Stimulated activated naive CD8-positive, alpha-beta T cell treated with anti-CD3 and anti-CD28 coated beads, Interleukin-15, Interleukin-2, amounts not matched to agents 100 U/mL and 50 U/mL, for 24 hours (primary cell): ENCODE measurements at regions not wholly inside any gene's neighbourhood (a gene's known extent, or its start where the extent isn't known, plus 50 kb on each side); places are given as distances from the start of the nearest gene placed in this dataset.

Experiments
- ATAC-seq: fragments of 150-1000 bp; cut with Tn5 transposase; one replicate; pipeline ENCODE4 v1.10.0; 2021
- DNase-seq: peaks from one replicate; pipeline ENCODE4 v3.0.0; 2021

GRCh38 chr17:72342627-72343527 lies 222.1 kb downstream of the SOX9 start:
- DNase-seq: no peak
- ATAC-seq: no peak

- DNase-seq: no peak
- ATAC-seq: no peak
Observed at GRCh38 chr17:72343911-72344310, 223.1 kb downstream of the SOX9 start.

GRCh38 chr17:72344613-72345012 lies 223.8 kb downstream of the SOX9 start:
- ATAC-seq: no peak
- no peak for DNase-seq

GRCh38 chr17:72345088-72345487 lies 224.3 kb downstream of the SOX9 start:
- no peak for DNase-seq
- ATAC-seq: no peak

GRCh38 chr17:72345536-72345935 lies 224.7 kb downstream of the SOX9 start:
- no peak for ATAC-seq
- no peak for DNase-seq

GRCh38 chr17:72346306-72346705 lies 225.5 kb downstream of the SOX9 start:
- ATAC-seq (no peak), DNase-seq (no peak)

GRCh38 chr17:72349011-72349410 lies 228.2 kb downstream of the SOX9 start:
- ATAC-seq (no peak), DNase-seq (no peak)

GRCh38 chr17:72349491-72349995 lies 228.7 kb downstream of the SOX9 start:
- no peak for DNase-seq
- no peak for ATAC-seq

- DNase-seq (no peak), ATAC-seq (no peak)
Observed at GRCh38 chr17:72350073-72350472, 229.3 kb downstream of the SOX9 start.

GRCh38 chr17:72351365-72351764 lies 230.5 kb downstream of the SOX9 start:
- DNase-seq (no peak), ATAC-seq (no peak)

- no peak for ATAC-seq
- no peak for DNase-seq
Observed at GRCh38 chr17:72351884-72352346, 231.1 kb downstream of the SOX9 start.

- DNase-seq: no peak
- no peak for ATAC-seq
Observed at GRCh38 chr17:72353502-72353901, 232.7 kb downstream of the SOX9 start.

- ATAC-seq (no peak), DNase-seq (no peak)
Observed at GRCh38 chr17:72354071-72354470, 233.3 kb downstream of the SOX9 start.

GRCh38 chr17:72357764-72358365 lies 237.0 kb downstream of the SOX9 start:
- no peak for ATAC-seq
- DNase-seq: no peak

GRCh38 chr17:72358465-72358864 lies 237.6 kb downstream of the SOX9 start:
- ATAC-seq: no peak
- no peak for DNase-seq

GRCh38 chr17:72359274-72359673 lies 238.5 kb downstream of the SOX9 start:
- ATAC-seq (no peak), DNase-seq (no peak)

- ATAC-seq: no peak
Observed at GRCh38 chr17:72359811-72360210, 239.0 kb downstream of the SOX9 start.

GRCh38 chr17:72360386-72360940 lies 239.6 kb downstream of the SOX9 start:
- no peak for ATAC-seq
- DNase-seq: no peak

More at GRCh38 chr17:72359811-72360210, 239.0 kb downstream of the SOX9 start:
- DNase-seq: no peak

GRCh38 chr17:72361892-72362291 lies 241.1 kb downstream of the SOX9 start:
- no peak for DNase-seq
- no peak for ATAC-seq

- DNase-seq (no peak), ATAC-seq (no peak)
Observed at GRCh38 chr17:72362376-72363088, 241.7 kb downstream of the SOX9 start.

- ATAC-seq (no peak), DNase-seq (no peak)
Observed at GRCh38 chr17:72363089-72363610, 242.3 kb downstream of the SOX9 start.

- ATAC-seq: no peak
- DNase-seq: no peak
Observed at GRCh38 chr17:72365857-72366414, 245.1 kb downstream of the SOX9 start.
